H9 (cell line): ENCODE measurements at regions not wholly inside any gene's neighbourhood (a gene's known extent, or its start where the extent isn't known, plus 50 kb on each side); places are given as distances from the start of the nearest gene placed in this dataset.

Experiments used
- DNase-seq: peaks from one replicate; pipeline ENCODE4 v3.0.0-alpha.2; 2017
- H2AFZ ChIP-seq: one replicate; pipeline ENCODE4 v1.6.1; 2013; ENCODE audit warnings: mild to moderate bottlenecking, low read length, control low read depth, moderate library complexity
- H2AK5ac ChIP-seq: 2 replicates; pipeline ENCODE4 v1.6.1; 2013; ENCODE audit warnings: low read length, control low read depth, mixed read lengths; ENCODE audit not compliant: insufficient read length
- H2BK120ac ChIP-seq: one replicate; pipeline ENCODE4 v1.6.1; 2013; ENCODE audit warnings: low read depth, mild to moderate bottlenecking, low read length, control low read depth, inconsistent platforms; ENCODE audit not compliant: poor library complexity, severe bottlenecking
- H2BK12ac ChIP-seq: 2 replicates; pipeline ENCODE4 v1.6.1; 2013; ENCODE audit warnings: low read length, control low read depth, mixed read lengths, low read depth; ENCODE audit not compliant: insufficient read length
- H2BK15ac ChIP-seq: 2 replicates; pipeline ENCODE4 v1.6.1; 2013; ENCODE audit warnings: low read depth, low read length, control low read depth
- H2BK20ac ChIP-seq: one replicate; pipeline ENCODE4 v1.6.1; 2013; ENCODE audit warnings: low read depth, mild to moderate bottlenecking, low read length, control low read depth, inconsistent platforms; ENCODE audit not compliant: poor library complexity, severe bottlenecking
- H2BK5ac ChIP-seq: 2 replicates; pipeline ENCODE4 v1.6.1; 2013; ENCODE audit warnings: low read length, control low read depth, mixed read lengths; ENCODE audit not compliant: insufficient read length
- H3K14ac ChIP-seq: 2 replicates; pipeline ENCODE4 v1.6.1; 2013; ENCODE audit warnings: low read length, control low read depth; ENCODE audit not compliant: insufficient read depth
- H3K18ac ChIP-seq: 2 replicates; pipeline ENCODE4 v1.6.1; 2013; ENCODE audit warnings: low read depth, mild to moderate bottlenecking, mixed read lengths, low read length, control low read depth; ENCODE audit not compliant: insufficient read length
- H3K23ac ChIP-seq: 2 replicates; pipeline ENCODE4 v1.6.1; 2013; ENCODE audit warnings: low read length, control low read depth, mixed read lengths, low read depth; ENCODE audit not compliant: insufficient read length
- H3K23me2 ChIP-seq: 2 replicates; pipeline ENCODE4 v1.6.1; 2013; ENCODE audit warnings: low read depth, mild to moderate bottlenecking, mixed read lengths, low read length, control low read depth; ENCODE audit not compliant: insufficient read length, poor library complexity, severe bottlenecking
- H3K27ac ChIP-seq: 2 replicates; pipeline ENCODE4 v1.5.1; 2013; ENCODE audit warnings: low read length, control low read depth, mixed read lengths, low read depth; ENCODE audit not compliant: insufficient read length
- H3K27me3 ChIP-seq: 2 replicates; pipeline ENCODE4 v1.6.1; 2013; ENCODE audit warnings: low read length, control low read depth, inconsistent platforms; ENCODE audit not compliant: insufficient read depth
- H3K4ac ChIP-seq: 2 replicates; pipeline ENCODE4 v1.6.1; 2013; ENCODE audit warnings: low read depth, mild to moderate bottlenecking, control low read depth, inconsistent platforms, low read length, moderate library complexity
- H3K4me1 ChIP-seq: 2 replicates; pipeline ENCODE4 v1.6.1; 2013; ENCODE audit warnings: low read length, control low read depth, inconsistent platforms; ENCODE audit not compliant: insufficient read depth
- H3K4me2 ChIP-seq: 2 replicates; pipeline ENCODE4 v1.6.1; 2013; ENCODE audit warnings: low read length, control low read depth, mixed read lengths; ENCODE audit not compliant: insufficient read length, insufficient read depth
- H3K56ac ChIP-seq: 2 replicates; pipeline ENCODE4 v1.6.1; 2013; ENCODE audit warnings: low read depth, mild to moderate bottlenecking, mixed read lengths, low read length, control low read depth; ENCODE audit not compliant: insufficient read length
- H3K79me1 ChIP-seq: 2 replicates; pipeline ENCODE4 v1.6.1; 2013; ENCODE audit warnings: low read depth, mild to moderate bottlenecking, moderate library complexity, low read length, control low read depth, inconsistent platforms; ENCODE audit not compliant: insufficient read depth, poor library complexity, severe bottlenecking
- H3K79me2 ChIP-seq: 2 replicates; pipeline ENCODE4 v1.6.1; 2013; ENCODE audit warnings: low read length, control low read depth, inconsistent platforms; ENCODE audit not compliant: insufficient read depth
- H3K9ac ChIP-seq: 2 replicates; pipeline ENCODE4 v1.6.1; 2013; ENCODE audit warnings: low read length, control low read depth, mixed read lengths; ENCODE audit not compliant: insufficient read length; ENCODE audit errors: extremely low read depth
- H3K9me3 ChIP-seq: one replicate; pipeline ENCODE4 v1.6.1; 2013; ENCODE audit warnings: low read depth, low read length, inconsistent platforms; ENCODE audit not compliant: control insufficient read depth
- H3T11ph ChIP-seq: one replicate; pipeline ENCODE4 v1.6.1; 2013; ENCODE audit warnings: mild to moderate bottlenecking, low read length, control low read depth, inconsistent platforms
- H4K20me1 ChIP-seq: one replicate; pipeline ENCODE4 v1.6.1; 2013; ENCODE audit not compliant: control insufficient read depth, insufficient read length, insufficient read depth
- H4K5ac ChIP-seq: 2 replicates; pipeline ENCODE4 v1.6.1; 2013; ENCODE audit warnings: low read depth, mild to moderate bottlenecking, mixed read lengths, low read length, control low read depth; ENCODE audit not compliant: insufficient read length
- H4K8ac ChIP-seq: replicated peaks from 2 replicates; pipeline ENCODE4 v1.6.1; 2013; ENCODE audit warnings: low read length, control low read depth, mixed read lengths, low read depth; ENCODE audit not compliant: insufficient read length
- H4K91ac ChIP-seq: 2 replicates; pipeline ENCODE4 v1.6.1; 2013; ENCODE audit warnings: low read depth, mild to moderate bottlenecking, moderate library complexity, mixed read lengths, low read length, control low read depth; ENCODE audit not compliant: insufficient read length
- H3K27ac Mint-ChIP-seq, 3 experiments: 2 replicates in 2 of 3; 3 replicates in 1 of 3; pipeline ENCODE4 v1.8.0; 2020 to 2021; ENCODE audit warnings: mixed read lengths in 3 of 3, mild to moderate bottlenecking in 1 of 3, moderate library complexity in 1 of 3
- H3K27me3 Mint-ChIP-seq: 2 replicates; pipeline ENCODE4 v1.8.0; 2021; ENCODE audit warnings: low read depth, mild to moderate bottlenecking, moderate library complexity, mixed read lengths
- H3K36me3 Mint-ChIP-seq, 3 experiments: 2 replicates in 2 of 3; 3 replicates in 1 of 3; pipeline ENCODE4 v1.8.0; 2020 to 2021; ENCODE audit warnings: low read depth in 3 of 3, mixed read lengths in 3 of 3; ENCODE audit not compliant: insufficient read depth in 1 of 3
- H3K4me1 Mint-ChIP-seq, 2 experiments: 2 replicates each; pipeline ENCODE4 v1.8.0; 2020; ENCODE audit warnings: mixed read lengths in 2 of 2
- H3K4me3 Mint-ChIP-seq, 2 experiments: 2 replicates in 1 of 2; 3 replicates in 1 of 2; pipeline ENCODE4 v1.8.0; 2020 to 2021; ENCODE audit warnings: mild to moderate bottlenecking in 2 of 2, mixed read lengths in 2 of 2, moderate library complexity in 1 of 2
- H3K9me3 Mint-ChIP-seq, 2 experiments: 2 replicates in 1 of 2; 3 replicates in 1 of 2; pipeline ENCODE4 v1.8.0; 2020; ENCODE audit warnings: mild to moderate bottlenecking in 2 of 2, mixed read lengths in 2 of 2, moderate library complexity in 1 of 2
- CTCF ChIP-seq: fragments of 200-600 bp; sonication (generic); conservative IDR thresholded peaks from 3 replicates; pipeline ENCODE4 v1.8.0; 2021; ENCODE audit warnings: antibody characterized with exemption, mild to moderate bottlenecking
- WGBS: extraction: QIAGEN DNeasy Blood & Tissue Kit; methylation state at CpG from one replicate; pipeline ENCODE4 v1.1.7; 2013; ENCODE audit warnings: missing lambda C conversion rate, low lambda C conversion rate, mixed read lengths; ENCODE audit not compliant: insufficient read length; ENCODE audit errors: extremely low coverage; 5-methylcytosine and 5-hydroxymethylcytosine counted together

GRCh38 chr1:30520476-30520875, 202.9 kb downstream of the MATN1 start:
- H2BK120ac ChIP-seq, result no peak overlapping the region
- H3T11ph ChIP-seq, result no peak overlapping the region
- H3K23me2 ChIP-seq, result no peaks in the 10 kb centered on the region
- no CpG with 5 or more reads among the region's 2 CpGs for WGBS
- H3K79me1 ChIP-seq, result no peaks in the 10 kb centered on the region
- Mint-ChIP-seq H3K4me3 (no peak overlapping the region), H3K27ac (no peak overlapping the region), H3K4me1 (peaks cover 7% of the 10 kb centered on the region in 2 experiments), H3K9me3 (no peaks in the 10 kb centered on the region), H3K36me3 (no peaks in the 10 kb centered on the region), H3K27me3 (peaks cover 7% of the 10 kb centered on the region)
- H2BK15ac ChIP-seq, result no peak overlapping the region
- H2BK12ac ChIP-seq, result no peak overlapping the region
- no peak overlapping the region for H4K8ac ChIP-seq
- H2AK5ac ChIP-seq, result no peak overlapping the region
- H4K5ac ChIP-seq, result no peak overlapping the region
- H3K27ac ChIP-seq, result no peak overlapping the region
- no peaks in the 10 kb centered on the region for H3K9me3 ChIP-seq
- H4K20me1 ChIP-seq, result no peaks in the 10 kb centered on the region
- no peak for TF ChIP-seq CTCF
- no peak overlapping the region for H2BK5ac ChIP-seq
- no peak overlapping the region for H4K91ac ChIP-seq
- H3K4me1 ChIP-seq, result no peaks in the 10 kb centered on the region
- no peak overlapping the region for H3K9ac ChIP-seq
- no peak for DNase-seq
- no peak overlapping the region for H3K4ac ChIP-seq
- no peaks in the 10 kb centered on the region for H3K27me3 ChIP-seq
- no peak overlapping the region for H2BK20ac ChIP-seq
- no peak overlapping the region for H3K18ac ChIP-seq
- no peak overlapping the region for H3K56ac ChIP-seq
- H3K14ac ChIP-seq, result no peak overlapping the region
- H2AFZ ChIP-seq, result no peak overlapping the region
- H3K23ac ChIP-seq, result no peak overlapping the region
- no peaks in the 10 kb centered on the region for H3K79me2 ChIP-seq
- H3K4me2 ChIP-seq, result no peak overlapping the region
